ENCODE measurements at regions not wholly inside any gene's neighbourhood (a gene's known extent, or its start where the extent isn't known, plus 50 kb on each side); places are given as distances from the start of the nearest gene placed in this dataset.

- no peak for DNase-seq (ENCODE audit: low spot score)
These were observed 163.6 kb upstream of the B3GAT1 start for GRCh38 chr11:134575504-134576230.

- DNase-seq (ENCODE audit: low spot score), result no peak
These were observed 162.9 kb upstream of the B3GAT1 start for GRCh38 chr11:134574947-134575346.

- DNase-seq (ENCODE audit: low spot score), result no peak
These were observed 162.4 kb upstream of the B3GAT1 start for GRCh38 chr11:134574425-134574824.

DNA sequence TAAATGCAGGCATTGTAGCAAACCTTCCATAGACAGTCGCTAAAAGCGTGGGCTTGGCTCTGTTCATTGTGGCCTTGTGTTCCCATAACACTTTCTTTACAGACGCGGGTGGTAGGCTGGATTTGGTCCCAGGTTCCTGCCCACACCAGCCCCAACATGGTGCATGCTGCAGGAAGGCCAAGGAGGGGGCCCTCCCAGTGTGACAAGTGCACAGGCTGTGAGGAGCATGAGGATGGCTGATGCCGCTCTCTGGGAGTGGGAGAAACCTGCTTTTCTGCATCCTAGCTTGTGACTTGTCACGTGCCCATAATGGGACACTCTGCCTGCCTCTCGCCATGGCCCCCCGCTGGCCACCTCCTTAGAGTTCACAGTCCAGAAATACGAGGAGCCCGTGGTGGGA lies 161.8 kb upstream of the B3GAT1 start:
- peak; percentile 80 for DNase-seq (ENCODE audit: low spot score)

GRCh38 chr11:134572741-134573675 lies 161.0 kb upstream of the B3GAT1 start:
- no peak for DNase-seq (ENCODE audit: low spot score)

- no peak for DNase-seq (ENCODE audit: low spot score)
These were observed 159.3 kb upstream of the B3GAT1 start for GRCh38 chr11:134571301-134571700.

- no peak for DNase-seq (ENCODE audit: low spot score)
These were observed 157.2 kb upstream of the B3GAT1 start for GRCh38 chr11:134569195-134569594.

- peak; percentile 82 for DNase-seq (ENCODE audit: low spot score)
These were observed 154.3 kb upstream of the B3GAT1 start for GRCh38 chr11:134566311-134566710.

DNA sequence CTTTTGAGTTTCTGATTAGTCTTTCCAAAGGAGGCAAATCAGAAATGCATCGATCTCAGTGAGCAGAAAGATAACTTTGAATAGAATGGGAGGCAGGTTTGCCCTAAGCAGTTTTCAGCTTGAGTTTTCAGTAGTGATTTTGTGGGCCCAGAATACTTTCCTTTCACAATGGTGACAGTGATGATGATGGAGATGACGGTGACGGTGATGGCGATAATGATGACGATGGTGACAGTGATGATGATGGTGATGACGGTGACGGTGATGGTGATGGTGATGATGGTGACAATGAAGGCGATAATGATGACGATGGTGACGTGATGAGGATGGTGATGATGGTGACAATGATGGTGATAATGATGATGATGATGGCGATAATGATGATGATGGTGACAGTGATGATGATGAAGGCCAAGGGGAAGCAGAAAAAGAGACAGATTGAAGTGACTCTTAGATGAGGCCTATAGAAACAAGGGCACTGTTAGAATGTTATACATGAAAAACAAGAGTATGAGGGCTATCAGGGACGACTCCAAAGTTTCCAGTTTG lies 153.4 kb upstream of the B3GAT1 start:
- no peak for DNase-seq (ENCODE audit: low spot score)

DNA sequence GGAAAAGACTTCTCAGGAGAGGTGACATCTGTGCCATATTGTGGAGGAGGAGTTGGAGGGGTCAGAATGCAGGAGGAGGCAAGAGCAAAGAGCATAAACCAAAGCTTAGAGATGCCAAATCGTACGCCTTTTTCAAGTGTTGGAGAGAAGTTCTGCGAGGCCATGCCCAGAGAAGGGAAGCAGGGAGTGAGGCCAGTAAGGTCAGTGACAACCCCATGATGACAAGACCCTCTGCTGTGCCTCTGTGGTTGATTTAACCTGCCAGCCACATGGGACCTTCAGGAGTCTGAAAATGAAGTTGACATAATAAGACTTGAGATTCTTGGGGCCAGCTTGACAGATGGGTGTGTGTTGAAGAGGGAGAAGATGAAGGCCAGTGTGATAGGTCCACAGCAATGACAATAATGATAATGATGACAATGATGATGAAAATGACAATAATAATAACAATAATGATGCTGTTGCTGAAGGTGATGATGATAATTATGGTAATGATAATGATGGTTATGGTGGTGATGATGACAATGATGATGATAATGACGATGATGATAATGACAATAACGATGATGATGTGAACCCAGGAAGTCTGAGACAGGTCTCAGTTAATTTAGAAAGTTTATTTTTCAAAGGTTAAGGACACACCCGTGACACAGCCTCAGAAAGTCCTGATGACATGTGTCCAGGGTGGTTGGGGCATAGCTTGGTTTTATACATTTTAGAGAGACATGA lies 152.6 kb upstream of the B3GAT1 start:
- no peak for DNase-seq (ENCODE audit: low spot score)

GRCh38 chr11:134562941-134563471 lies 151.0 kb upstream of the B3GAT1 start:
- DNase-seq (ENCODE audit: low spot score), result no peak

- no peak for DNase-seq (ENCODE audit: low spot score)
These were observed 150.2 kb upstream of the B3GAT1 start for GRCh38 chr11:134562196-134562595.

- no peak for DNase-seq (ENCODE audit: low spot score)
These were observed 149.3 kb upstream of the B3GAT1 start for GRCh38 chr11:134561331-134561720.

DNA sequence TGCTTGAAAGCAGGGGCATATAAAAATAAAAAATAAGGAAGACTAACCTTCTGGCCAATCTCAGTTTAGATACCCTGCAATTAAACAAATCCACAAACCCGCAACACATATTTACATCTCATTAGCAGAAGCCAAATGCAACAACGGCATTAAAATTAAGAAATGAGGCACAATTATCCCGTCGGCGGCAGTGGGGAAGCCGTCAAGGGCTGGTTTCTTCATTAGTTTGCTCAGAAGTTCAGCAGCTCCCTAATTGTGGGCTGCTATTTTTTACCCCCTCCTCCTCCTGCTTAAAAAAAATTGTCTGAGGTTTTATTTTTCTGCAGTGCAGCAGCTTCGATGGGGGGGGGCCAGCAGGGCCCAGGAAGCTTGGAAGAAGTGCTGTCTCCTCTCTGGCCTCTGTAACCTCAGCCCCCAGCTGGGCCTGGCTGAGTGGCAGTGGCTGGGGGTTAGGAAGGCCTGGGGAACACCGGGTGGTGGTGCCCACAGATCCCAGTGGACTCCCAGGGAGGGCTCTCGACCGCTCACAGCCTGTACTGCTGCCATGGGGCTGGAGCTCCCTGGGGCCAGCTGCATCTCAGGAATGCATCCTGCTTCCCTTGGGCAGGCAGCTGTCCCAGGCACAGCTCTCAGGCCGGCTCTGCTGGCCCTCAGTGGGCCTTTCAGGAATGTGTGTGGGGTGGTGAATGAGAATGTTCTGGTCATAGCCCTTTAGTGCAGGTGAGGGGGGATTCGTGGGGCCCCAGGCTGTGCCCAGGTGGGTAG lies 148.7 kb upstream of the B3GAT1 start:
- DNase-seq (ENCODE audit: low spot score), result no peak

GRCh38 chr11:134560066-134560465 lies 148.0 kb upstream of the B3GAT1 start:
- DNase-seq (ENCODE audit: low spot score), result no peak

- no peak for DNase-seq (ENCODE audit: low spot score)
These were observed 147.5 kb upstream of the B3GAT1 start for GRCh38 chr11:134559602-134559962.

DNA sequence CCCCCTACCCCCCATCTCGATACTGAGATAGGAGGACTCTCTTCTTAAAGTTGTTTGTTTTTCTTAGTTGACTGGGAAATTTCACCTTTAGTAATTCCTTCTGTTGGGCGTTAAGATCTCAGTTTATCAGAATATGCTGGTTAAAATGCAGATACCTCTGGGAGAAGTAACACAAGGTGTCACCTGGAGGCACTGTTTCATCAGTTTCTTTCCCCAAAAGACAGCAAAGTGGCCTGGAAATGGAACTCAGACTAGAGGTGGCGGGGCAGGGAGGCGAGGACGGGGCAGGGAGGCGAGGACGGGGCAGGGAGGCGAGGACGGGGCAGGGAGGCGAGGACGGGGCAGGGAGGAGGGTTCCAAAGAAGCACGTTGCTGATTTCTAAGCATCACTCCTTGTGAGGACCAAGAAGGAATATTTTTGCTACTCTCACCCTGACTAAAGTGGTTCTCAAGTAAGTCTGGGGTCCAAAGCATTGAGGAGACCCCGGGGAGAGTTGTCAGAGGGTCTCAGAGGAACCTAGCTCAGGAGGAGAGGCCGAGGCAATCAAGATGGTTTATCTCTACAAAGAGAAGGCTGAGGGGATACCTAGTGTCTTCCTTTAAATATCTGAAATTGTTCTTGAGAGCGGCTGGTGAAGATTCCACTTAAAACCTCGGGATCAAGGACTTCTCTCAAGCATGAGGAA lies 147.0 kb upstream of the B3GAT1 start:
- DNase-seq (ENCODE audit: low spot score), result no peak

DNA sequence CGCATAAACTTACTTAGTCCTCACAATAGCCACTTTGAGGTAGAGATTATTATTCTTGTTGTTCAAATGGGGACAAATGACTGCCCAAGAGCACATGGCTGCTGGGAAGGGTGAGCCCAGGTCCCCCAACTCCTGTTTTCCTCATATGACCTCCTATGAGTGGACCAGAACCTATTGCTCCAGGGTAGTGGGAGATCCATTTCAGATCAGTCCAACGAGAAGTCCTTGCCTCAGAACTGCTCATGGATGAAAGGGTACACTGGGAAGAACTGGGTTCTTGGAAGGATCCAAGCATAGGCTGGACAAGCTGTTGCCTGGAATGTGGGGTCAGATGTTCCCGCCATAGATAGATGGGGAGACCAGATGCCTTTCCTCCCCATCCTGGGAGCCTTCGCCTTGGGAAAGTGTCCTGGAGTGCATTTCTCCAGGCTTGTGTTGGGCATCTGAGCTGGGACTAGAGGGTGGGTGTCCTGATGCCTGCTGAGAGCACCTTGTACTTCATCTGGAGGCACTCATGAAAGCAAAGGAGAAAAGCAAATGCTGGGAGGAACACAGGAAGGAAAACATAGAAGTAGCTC lies 146.3 kb upstream of the B3GAT1 start:
- DNase-seq (ENCODE audit: low spot score), result no peak

- no peak for DNase-seq (ENCODE audit: low spot score)
These were observed 145.7 kb upstream of the B3GAT1 start for GRCh38 chr11:134557571-134558257.

- no peak for DNase-seq (ENCODE audit: low spot score)
These were observed 144.1 kb upstream of the B3GAT1 start for GRCh38 chr11:134556186-134556585.
